Spleen (tissue), 7 donors: ENCODE measurements at regions not wholly inside any gene's neighbourhood (a gene's known extent, or its start where the extent isn't known, plus 50 kb on each side); places are given as distances from the start of the nearest gene placed in this dataset.

Experiments used
- CTCF ChIP-seq, 11 experiments: fragments of 200-600 bp in 7 of 11; fragments of 450-650 bp in 4 of 11; sonication (generic) in 4 of 11; IDR thresholded peaks in 8 of 11; conservative IDR thresholded peaks in 3 of 11; 1 replicate in 7 of 11; 2 replicates in 4 of 11; pipeline versions ENCODE4 v1.4.0 to v1.8.0; 2016 to 2021; ENCODE audit warnings: antibody characterized with exemption in 11 of 11, inconsistent platforms in 4 of 11, mild to moderate bottlenecking in 1 of 11
- POLR2A ChIP-seq, 3 donors: fragments of 450-650 bp; IDR thresholded peaks; one replicate each; pipeline ENCODE4 v1.5.1; 2017; ENCODE audit warnings: antibody characterized with exemption in 3 of 3, mild to moderate bottlenecking in 1 of 3
- POLR2AphosphoS5 ChIP-seq, 3 donors: sonication (generic); formaldehyde crosslinking; IDR thresholded peaks; one replicate each; pipeline ENCODE4 v1.5.1; 2017; ENCODE audit warnings: antibody characterized with exemption in 3 of 3
- donor health status: DM: no; HTN: no; CAD: no; lungs with moderate emphysema.
- donor health status: DM: no; HTN: no; CAD: no.
- donor health status: DM: no; HTN: no; CAD: no.

- TF ChIP-seq CTCF (IDR thresholded peaks at IDR 0.05 in 8 of 11, conservative IDR thresholded peaks at IDR 0.05 in 3 of 11) (no peak), POLR2A (IDR thresholded peaks at IDR 0.05) (no peak), POLR2AphosphoS5 (IDR thresholded peaks at IDR 0.05) (no peak)
Observed at GRCh38 chr15:92243227-92243626, 150.5 kb upstream of the ST8SIA2 start.
